Fibroblast of peridontal ligament (primary cell): ENCODE measurements at regions not wholly inside any gene's neighbourhood (a gene's known extent, or its start where the extent isn't known, plus 50 kb on each side); places are given as distances from the start of the nearest gene placed in this dataset.
"Not testable (repeated sequence)": the region's sequence is repeated elsewhere in the genome, so short reads cannot be mapped to it uniquely, and the experiment has no call there.

Experiments
- DNase-seq: peaks from one replicate; pipeline ENCODE4 v3.0.0-alpha.2; 2010; ENCODE audit errors: extremely low read depth

DNA sequence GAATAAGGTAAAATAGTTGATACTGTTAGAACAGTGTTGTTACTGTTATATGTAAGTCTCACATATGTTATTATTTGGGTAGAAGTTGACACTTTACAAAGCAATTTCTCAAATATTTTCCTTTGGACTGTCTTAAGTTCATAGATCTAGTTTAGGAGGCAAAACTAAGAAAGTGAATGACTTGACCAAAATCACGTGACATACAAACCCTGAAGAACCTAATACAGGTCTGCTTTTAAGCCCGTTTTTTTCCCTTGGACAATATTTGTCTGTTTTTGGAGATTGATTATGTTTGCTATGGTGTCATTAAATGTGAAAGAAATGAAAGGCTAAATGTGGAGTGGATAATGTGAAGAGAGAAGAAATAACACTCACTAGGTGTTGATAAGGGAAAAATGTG, 644.9 kb upstream of the PITX2 start:
- no peak for DNase-seq

GRCh38 chr4:111268769-111269414, 646.0 kb upstream of the PITX2 start:
- peak; percentile 76 for DNase-seq

GRCh38 chr4:111269439-111269838, 646.6 kb upstream of the PITX2 start:
- no peak for DNase-seq

DNA sequence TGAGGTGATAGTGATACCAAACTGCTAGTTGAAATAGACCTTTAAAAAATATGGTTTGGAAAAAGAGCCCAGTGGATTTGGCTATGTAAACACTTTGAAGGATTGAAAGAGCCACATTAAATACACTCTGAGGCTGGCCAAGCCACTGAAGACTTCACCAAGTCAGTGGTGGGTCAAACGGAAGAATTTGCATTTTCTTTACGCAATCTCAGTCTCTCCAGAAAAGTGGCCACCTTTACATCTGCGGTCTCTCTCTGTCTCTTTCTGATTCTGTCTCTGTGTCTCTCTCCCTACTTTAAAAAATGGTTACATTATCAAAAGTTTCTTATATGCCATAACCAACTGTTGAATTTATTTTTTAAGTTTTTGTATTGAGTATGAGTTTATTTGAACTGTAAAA, 651.2 kb upstream of the PITX2 start:
- DNase-seq: peak; percentile 17

- peak; percentile 27 for DNase-seq
These were observed 651.6 kb upstream of the PITX2 start for GRCh38 chr4:111274486-111274885.

DNA sequence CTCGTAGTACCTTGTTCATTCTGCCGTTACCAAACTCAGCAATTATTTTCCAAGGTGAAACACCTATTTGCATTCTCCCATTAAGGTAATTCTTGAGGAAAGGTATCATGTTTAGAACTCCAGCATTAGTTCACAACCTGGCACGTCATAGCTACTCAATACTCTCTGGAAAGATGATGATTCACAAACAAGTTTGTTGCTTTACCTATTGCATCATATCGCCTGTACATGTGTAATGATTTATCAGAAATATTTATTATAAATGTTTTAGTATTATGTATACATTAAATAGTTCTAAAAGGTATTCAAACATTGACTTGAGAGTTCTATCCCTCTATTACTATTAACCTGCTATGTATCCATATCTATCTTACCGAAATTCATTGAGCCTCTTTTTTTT, 658.3 kb upstream of the PITX2 start:
- no peak for DNase-seq

GRCh38 chr4:111282035-111282434, 659.2 kb upstream of the PITX2 start:
- no peak for DNase-seq

DNA sequence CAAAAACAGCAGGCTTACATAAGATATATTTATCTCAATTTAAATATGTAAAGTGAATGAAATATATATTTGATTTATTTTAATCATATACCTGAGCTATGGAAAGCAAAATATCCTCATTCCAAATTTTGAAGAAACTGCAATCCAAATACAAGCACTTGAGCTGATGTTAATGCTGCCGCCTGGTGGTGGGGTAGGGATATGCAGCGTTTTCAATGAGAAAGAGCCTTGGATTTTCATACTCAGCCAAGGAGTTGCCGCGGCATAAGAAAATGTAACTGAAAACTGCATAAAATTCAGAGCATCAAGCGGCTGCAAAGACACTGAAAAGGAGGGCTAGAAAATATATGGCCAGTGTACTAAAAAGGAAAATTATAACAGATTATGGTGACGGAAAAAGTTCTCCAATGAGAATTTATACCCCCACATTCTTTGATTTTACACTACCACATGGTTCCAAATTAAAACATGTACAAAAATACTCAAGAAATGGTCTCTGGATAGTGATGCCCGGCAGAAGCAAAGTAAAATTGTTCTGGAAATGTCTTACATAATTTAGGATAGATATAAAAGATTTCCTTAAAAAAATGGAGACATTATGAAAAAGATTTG, 660.3 kb upstream of the PITX2 start:
- DNase-seq: peak; percentile 62

- DNase-seq: no peak
These were observed 673.6 kb upstream of the PITX2 start for GRCh38 chr4:111296466-111296865.

DNA sequence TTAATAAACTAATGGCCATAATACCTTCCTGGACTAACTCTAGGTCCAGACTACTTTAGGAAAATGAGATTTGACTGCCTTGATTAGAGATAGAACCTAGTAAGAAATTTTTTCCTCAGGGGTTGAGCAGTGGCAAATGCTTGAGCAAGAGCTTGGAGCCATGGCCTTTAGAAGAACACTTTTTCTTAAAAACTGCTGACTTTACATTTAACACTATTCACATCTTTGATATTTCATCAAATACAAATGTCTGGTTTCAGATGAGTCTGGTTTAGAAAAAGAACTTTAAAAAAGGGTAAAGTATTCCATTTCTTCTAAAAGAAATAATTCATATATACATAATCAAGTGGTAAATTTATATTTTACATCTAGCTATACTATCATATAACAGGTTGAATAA, 680.9 kb upstream of the PITX2 start:
- no peak for DNase-seq

- DNase-seq: peak; percentile 76
These were observed 700.6 kb upstream of the PITX2 start for GRCh38 chr4:111323496-111323895.

DNA sequence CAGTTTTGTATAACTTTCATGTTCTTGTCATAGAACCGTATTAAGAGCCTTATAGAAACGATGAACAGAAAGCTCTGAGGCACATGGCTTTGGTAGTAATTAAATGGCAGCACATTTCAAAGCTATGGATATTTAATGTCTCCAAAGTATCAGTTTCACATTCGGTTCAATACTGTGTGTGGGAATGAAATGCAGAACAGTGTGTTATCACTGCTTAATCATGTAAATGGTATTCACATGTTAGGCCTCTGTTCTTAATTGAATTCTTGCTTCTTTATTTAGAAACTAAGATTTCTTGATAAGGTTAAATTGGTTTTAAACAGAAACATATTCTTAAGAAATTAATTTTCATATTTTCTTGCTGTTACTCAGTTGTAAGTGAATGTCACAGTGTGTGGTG, 701.0 kb upstream of the PITX2 start:
- DNase-seq: peak; percentile 42

DNA sequence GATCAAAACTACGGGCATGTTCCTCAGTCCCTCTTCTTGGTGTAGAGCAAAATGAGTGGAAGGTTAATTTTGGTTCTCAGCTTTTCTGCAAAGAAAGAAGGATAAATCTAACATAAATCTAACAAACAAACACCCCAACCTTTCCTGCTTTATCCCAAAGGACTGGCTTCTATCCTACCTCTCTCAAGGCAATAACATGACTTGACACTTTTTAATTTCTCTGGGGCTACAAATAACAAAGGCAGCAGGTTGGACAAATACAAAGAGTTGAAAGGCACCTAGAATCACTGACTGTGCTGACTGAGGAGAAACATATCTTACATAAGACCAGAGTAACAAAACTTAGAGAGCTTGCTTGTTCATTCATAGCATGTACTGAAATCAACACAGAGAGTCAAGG, 703.6 kb upstream of the PITX2 start:
- DNase-seq: no peak

DNA sequence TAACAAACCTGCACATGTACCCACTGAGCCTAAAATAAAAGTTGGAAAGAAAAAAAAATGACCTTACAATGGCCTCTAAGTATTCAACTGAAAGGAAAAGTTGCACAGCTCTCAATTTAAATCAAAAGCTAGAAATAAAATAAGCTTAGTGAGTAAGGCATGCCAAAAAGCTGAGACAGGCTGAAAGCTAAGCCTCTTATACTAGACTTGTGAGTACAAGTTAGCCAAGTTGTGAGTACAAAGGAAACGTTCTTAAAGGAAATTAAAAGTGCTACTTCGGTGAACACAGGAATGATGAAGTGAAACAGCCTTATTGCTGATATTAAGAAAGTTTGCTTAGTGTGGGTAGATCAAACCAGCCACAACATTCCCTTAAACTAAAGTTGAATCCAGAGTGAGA, 707.9 kb upstream of the PITX2 start:
- DNase-seq: peak; percentile 53

- peak; percentile 35 for DNase-seq
These were observed 711.5 kb upstream of the PITX2 start for GRCh38 chr4:111334361-111334760.

GRCh38 chr4:111337186-111337876, 714.5 kb upstream of the PITX2 start:
- DNase-seq: not testable (repeated sequence)

DNA sequence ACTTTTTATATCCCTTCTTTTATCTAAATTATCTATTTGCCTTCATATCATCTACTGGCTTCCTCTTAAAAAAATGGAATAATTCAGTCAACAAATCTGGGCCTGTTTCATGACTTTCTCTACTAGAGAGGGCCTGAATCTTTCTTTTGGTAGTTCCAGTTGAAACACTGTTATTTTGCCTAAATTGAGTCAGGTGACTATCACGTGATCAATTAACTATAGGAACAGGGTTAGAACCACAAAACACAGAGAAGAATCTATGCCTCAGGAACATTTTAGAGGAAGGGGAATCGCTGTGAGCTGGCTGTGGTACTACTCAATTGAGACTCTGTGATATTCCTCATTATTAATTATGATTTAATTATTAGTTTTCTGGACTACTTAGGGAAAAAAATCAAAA, 736.7 kb upstream of the PITX2 start:
- no peak for DNase-seq

DNA sequence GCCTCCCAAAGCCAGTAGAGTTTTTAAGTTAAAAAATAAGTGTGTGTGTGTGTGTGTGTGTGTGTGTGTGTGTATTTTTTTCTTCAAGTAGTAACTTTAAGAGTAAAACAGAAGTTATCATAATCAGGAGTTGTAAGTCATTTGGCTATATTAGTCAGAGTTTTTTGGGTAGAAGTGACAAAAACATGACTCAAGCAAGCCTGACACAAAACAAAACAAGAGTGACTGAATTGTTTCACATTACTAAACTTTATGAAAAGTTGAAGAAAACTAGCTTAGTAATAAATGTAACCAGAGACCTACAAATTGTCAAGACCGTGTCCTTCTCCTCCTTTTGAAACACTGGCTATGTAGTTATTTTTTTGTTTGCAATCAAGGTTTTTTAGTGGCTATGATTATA, 738.0 kb upstream of the PITX2 start:
- DNase-seq: no peak

GRCh38 chr4:111362941-111363361, 740.1 kb upstream of the PITX2 start:
- DNase-seq: peak; percentile 99

- not testable (repeated sequence) for DNase-seq
These were observed 755.0 kb upstream of the PITX2 start for GRCh38 chr4:111377880-111378279.

GRCh38 chr4:111388561-111388960, 756.7 kb upstream of the FAM241A start:
- no peak for DNase-seq

DNA sequence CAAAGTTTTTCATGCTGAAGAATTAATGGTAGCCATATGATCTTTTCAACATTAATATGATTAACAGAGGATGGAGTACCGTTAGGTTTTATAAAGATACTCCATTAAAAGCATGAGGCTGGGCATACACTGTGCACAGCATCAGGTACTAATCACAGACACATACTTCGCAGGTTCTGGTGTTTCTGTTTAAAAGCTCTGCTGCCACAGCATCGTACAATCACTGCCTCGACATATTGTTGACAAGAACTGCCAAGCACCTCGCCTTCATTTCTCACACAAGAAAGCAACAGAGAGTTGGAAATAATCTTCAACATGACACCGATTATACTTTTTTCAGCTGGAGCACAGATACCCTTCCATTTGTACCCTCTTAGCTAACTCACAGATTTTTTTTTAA, 753.4 kb upstream of the FAM241A start:
- DNase-seq: no peak

DNA sequence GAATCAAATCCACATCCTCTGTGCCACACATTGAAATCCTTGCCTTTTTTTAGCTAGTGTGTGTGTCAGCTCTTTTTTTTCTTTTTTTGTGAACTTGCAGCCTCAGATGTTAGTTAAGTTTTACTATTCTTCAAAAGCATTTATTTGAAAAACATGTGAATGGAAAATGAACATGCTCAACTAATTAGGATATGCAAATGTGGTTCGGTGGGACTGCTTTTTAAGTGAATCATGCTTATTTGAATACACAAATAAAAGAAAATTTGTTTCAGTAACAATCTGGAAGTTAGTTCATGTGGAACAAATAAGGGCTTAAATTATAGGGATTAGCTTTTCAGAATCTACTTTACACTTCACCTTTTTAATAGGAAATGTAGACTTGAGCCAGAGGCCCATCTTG, 751.5 kb upstream of the FAM241A start:
- no peak for DNase-seq
